Mucosa of rectum (tissue), 2 donors: ENCODE measurements at regions not wholly inside any gene's neighbourhood (a gene's known extent, or its start where the extent isn't known, plus 50 kb on each side); places are given as distances from the start of the nearest gene placed in this dataset.

ENCODE experiments used
- H3K27ac ChIP-seq, 2 donors: one replicate each; pipeline ENCODE4 v1.7.0; 2013; ENCODE audit warnings: inconsistent platforms in 2 of 2, low read depth in 2 of 2, low read length in 2 of 2
- H3K27me3 ChIP-seq, 2 donors: one replicate each; pipeline ENCODE4 v1.7.0; 2013; ENCODE audit warnings: low read length in 2 of 2; ENCODE audit not compliant: control insufficient read depth in 2 of 2, insufficient read depth in 2 of 2
- H3K36me3 ChIP-seq, 2 donors: one replicate each; pipeline ENCODE4 v1.7.0; 2013; ENCODE audit warnings: low read length in 2 of 2; ENCODE audit not compliant: control insufficient read depth in 2 of 2, insufficient read depth in 2 of 2
- H3K4me1 ChIP-seq, 2 donors: one replicate each; pipeline ENCODE4 v1.7.0; 2013; ENCODE audit warnings: low read length in 2 of 2, mild to moderate bottlenecking in 1 of 2; ENCODE audit not compliant: control insufficient read depth in 2 of 2, insufficient read depth in 2 of 2
- H3K4me3 ChIP-seq, 2 donors: one replicate each; pipeline ENCODE4 v1.7.0; 2013; ENCODE audit warnings: low read length in 2 of 2
- H3K9ac ChIP-seq, 2 donors: one replicate each; pipeline ENCODE4 v1.7.0; 2013; ENCODE audit warnings: low read length in 2 of 2, low read depth in 1 of 2, mild to moderate bottlenecking in 1 of 2
- H3K9me3 ChIP-seq, 2 donors: one replicate each; pipeline ENCODE4 v1.7.0; 2013; ENCODE audit warnings: low read length in 2 of 2; ENCODE audit not compliant: control insufficient read depth in 2 of 2
- donor health status: healthy.
- donor health status: Normal muscosa, but diverticular disease.

DNA sequence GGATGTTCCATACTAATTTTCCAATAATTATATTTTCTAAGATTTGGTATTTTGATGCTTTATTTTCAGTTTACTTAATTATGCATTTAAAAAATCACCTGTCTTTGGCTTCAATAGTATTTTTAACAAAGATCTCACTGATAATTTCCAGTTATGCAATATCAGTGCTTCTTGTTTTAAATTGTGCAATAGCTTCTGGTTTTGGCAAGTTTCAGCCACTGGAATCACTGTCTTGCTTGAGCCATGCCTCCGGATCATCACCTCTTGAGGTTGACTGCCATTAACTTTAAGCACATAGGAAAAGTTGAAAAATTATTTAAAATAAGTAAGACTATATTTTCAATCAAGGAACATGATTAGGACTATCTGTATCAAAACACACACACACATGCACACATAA lies 1242.1 kb downstream of the HACE1 start:
- peaks cover 0 to 3% of the 10 kb centered on the region in 2 donors for H3K9me3 ChIP-seq
- H3K4me3 ChIP-seq: no peak overlapping the region
- H3K36me3 ChIP-seq: no peaks in the 10 kb centered on the region
- no peaks in the 10 kb centered on the region for H3K4me1 ChIP-seq
- H3K27ac ChIP-seq: no peak overlapping the region
- H3K27me3 ChIP-seq: no peaks in the 10 kb centered on the region
- no peak overlapping the region for H3K9ac ChIP-seq

- Histone ChIP-seq H3K27ac (no peak overlapping the region), H3K9me3 (no peaks in the 10 kb centered on the region), H3K27me3 (no peaks in the 10 kb centered on the region), H3K4me3 (no peak overlapping the region), H3K4me1 (no peaks in the 10 kb centered on the region), H3K36me3 (no peaks in the 10 kb centered on the region), H3K9ac (no peak overlapping the region)
Observed at GRCh38 chr6:103587722-103588121, 1272.0 kb downstream of the HACE1 start.

- Histone ChIP-seq H3K27me3 (no peaks in the 10 kb centered on the region), H3K4me3 (no peak overlapping the region), H3K27ac (no peak overlapping the region), H3K9me3 (no peaks in the 10 kb centered on the region), H3K36me3 (no peaks in the 10 kb centered on the region), H3K9ac (no peak overlapping the region), H3K4me1 (no peaks in the 10 kb centered on the region)
Observed at GRCh38 chr6:103578115-103578514, 1281.6 kb downstream of the HACE1 start.

- H3K27me3 ChIP-seq: no peaks in the 10 kb centered on the region
- H3K4me1 ChIP-seq: no peaks in the 10 kb centered on the region
- no peak overlapping the region for H3K4me3 ChIP-seq
- no peaks in the 10 kb centered on the region for H3K9me3 ChIP-seq
- H3K27ac ChIP-seq: no peak overlapping the region
- no peaks in the 10 kb centered on the region for H3K36me3 ChIP-seq
- no peak overlapping the region for H3K9ac ChIP-seq
Observed at GRCh38 chr6:103570431-103570830, 1289.3 kb downstream of the HACE1 start.

DNA sequence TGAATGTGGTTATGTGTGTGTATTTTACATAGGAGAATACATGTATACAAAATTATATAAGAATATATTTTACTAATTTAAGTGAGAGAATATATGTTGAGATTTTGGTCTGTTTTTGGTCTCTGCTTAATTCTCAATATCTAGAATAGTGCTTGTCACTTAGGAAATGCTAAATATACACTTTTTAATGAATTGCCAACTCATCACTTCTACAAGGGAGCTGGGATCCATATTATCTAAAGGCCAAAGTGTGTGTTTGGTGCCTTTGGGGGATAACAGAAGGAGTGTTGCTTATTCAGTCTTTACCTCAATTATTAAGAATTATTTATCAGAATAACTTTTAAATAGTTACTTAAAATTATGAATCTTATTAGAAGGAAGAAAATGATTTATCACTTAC lies 1304.8 kb downstream of the HACE1 start:
- H3K27me3 ChIP-seq: no peaks in the 10 kb centered on the region
- H3K9me3 ChIP-seq: no peaks in the 10 kb centered on the region
- no peaks in the 10 kb centered on the region for H3K4me1 ChIP-seq
- no peak overlapping the region for H3K9ac ChIP-seq
- no peak overlapping the region for H3K4me3 ChIP-seq
- no peak overlapping the region for H3K27ac ChIP-seq
- H3K36me3 ChIP-seq: no peaks in the 10 kb centered on the region

- Histone ChIP-seq H3K9ac (no peak overlapping the region), H3K27me3 (no peaks in the 10 kb centered on the region), H3K36me3 (no peaks in the 10 kb centered on the region), H3K4me1 (no peaks in the 10 kb centered on the region), H3K27ac (no peak overlapping the region), H3K4me3 (no peak overlapping the region), H3K9me3 (no peaks in the 10 kb centered on the region)
Observed at GRCh38 chr6:103538381-103538780, 1321.3 kb downstream of the HACE1 start.

- H3K9ac ChIP-seq: no peak overlapping the region
- no peaks in the 10 kb centered on the region for H3K4me1 ChIP-seq
- no peaks in the 10 kb centered on the region for H3K9me3 ChIP-seq
- no peaks in the 10 kb centered on the region for H3K27me3 ChIP-seq
- H3K27ac ChIP-seq: no peak overlapping the region
- H3K4me3 ChIP-seq: no peak overlapping the region
- H3K36me3 ChIP-seq: no peaks in the 10 kb centered on the region
Observed at GRCh38 chr6:103534814-103535213, 1324.9 kb downstream of the HACE1 start.

DNA sequence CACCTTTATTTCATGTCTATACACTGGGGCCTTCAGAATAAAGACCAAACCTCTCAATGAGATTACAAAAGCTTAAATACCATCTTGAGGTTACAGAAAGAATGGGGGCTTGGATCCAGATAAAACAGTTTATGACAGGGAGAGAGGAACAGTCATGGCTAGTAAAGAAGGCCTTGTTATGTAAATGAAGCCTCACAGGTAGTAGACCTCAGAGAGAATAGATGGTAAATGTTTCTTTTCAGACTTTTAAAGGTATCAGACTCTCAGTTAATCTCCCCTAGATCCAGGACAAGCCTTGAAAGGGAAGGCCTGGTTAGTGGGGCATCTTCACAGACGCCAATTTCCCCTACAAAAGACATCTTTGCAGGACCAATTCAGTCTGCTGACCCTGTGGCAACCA lies 1325.6 kb downstream of the HACE1 start:
- Histone ChIP-seq H3K36me3 (no peaks in the 10 kb centered on the region), H3K4me3 (no peak overlapping the region)

GRCh38 chr6:103522045-103522444 lies 1337.7 kb downstream of the HACE1 start:
- Histone ChIP-seq H3K27me3 (no peaks in the 10 kb centered on the region), H3K36me3 (no peaks in the 10 kb centered on the region), H3K9me3 (no peaks in the 10 kb centered on the region), H3K9ac (no peak overlapping the region), H3K4me3 (no peak overlapping the region), H3K4me1 (no peaks in the 10 kb centered on the region), H3K27ac (no peak overlapping the region)

More for the DNA sequence above, 1325.6 kb downstream of the HACE1 start:
- no peaks in the 10 kb centered on the region for H3K4me1 ChIP-seq
- H3K9me3 ChIP-seq: no peaks in the 10 kb centered on the region
- H3K27me3 ChIP-seq: no peaks in the 10 kb centered on the region
- H3K9ac ChIP-seq: no peak overlapping the region
- no peak overlapping the region for H3K27ac ChIP-seq

GRCh38 chr6:103516336-103516735 lies 1343.4 kb downstream of the HACE1 start:
- no peaks in the 10 kb centered on the region for H3K4me1 ChIP-seq
- H3K9ac ChIP-seq: no peak overlapping the region
- no peaks in the 10 kb centered on the region for H3K9me3 ChIP-seq
- no peak overlapping the region for H3K4me3 ChIP-seq
- no peaks in the 10 kb centered on the region for H3K36me3 ChIP-seq
- no peaks in the 10 kb centered on the region for H3K27me3 ChIP-seq
- H3K27ac ChIP-seq: no peak overlapping the region

- H3K27me3 ChIP-seq: no peaks in the 10 kb centered on the region
- H3K9me3 ChIP-seq: no peaks in the 10 kb centered on the region
- no peaks in the 10 kb centered on the region for H3K36me3 ChIP-seq
- H3K4me1 ChIP-seq: no peaks in the 10 kb centered on the region
- H3K9ac ChIP-seq: no peak overlapping the region
- H3K4me3 ChIP-seq: no peak overlapping the region
- H3K27ac ChIP-seq: no peak overlapping the region
Observed at GRCh38 chr6:103507052-103507451, 1352.7 kb downstream of the HACE1 start.
